ENCODE measurements at regions not wholly inside any gene's neighbourhood (a gene's known extent, or its start where the extent isn't known, plus 50 kb on each side); places are given as distances from the start of the nearest gene placed in this dataset.

DNA sequence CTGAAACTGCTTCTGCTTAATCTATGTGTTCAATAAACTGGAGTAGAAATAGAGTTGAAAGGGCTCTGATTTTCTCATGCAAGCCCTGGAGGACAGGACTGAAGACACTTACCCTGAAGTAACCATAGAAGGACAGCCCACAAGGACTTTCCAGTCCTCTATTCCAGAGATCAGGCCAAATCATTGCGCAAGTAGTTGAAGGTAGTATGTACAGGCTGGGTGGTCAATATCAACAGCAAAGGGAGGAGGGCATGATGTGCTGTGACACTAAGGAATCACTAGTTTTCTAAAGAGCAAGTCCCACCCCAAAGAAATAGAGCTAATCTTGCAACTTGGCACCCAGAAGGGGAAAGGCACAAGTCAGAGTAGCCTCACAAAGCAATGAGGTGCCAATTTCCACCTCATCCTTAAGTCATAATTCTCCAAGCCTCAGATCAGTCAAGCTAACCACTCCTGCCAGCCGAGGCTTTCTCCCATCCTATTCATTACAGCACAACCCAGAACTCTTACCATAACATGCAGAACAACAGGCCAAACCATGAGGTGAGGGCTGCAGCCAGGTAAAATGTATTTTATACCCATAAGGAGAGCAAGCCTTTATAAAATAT lies 533.5 kb downstream of the TNS1 start:
- H3K27me3 Mint-ChIP-seq (ENCODE audit: insufficient read depth, low read depth, poor library complexity), result peaks cover 4% of the 10 kb centered on the region
- ATAC-seq, result no peak
- peaks cover 23% of the 10 kb centered on the region for H3K9me2 ChIP-seq (ENCODE audit: insufficient read depth)

DNA sequence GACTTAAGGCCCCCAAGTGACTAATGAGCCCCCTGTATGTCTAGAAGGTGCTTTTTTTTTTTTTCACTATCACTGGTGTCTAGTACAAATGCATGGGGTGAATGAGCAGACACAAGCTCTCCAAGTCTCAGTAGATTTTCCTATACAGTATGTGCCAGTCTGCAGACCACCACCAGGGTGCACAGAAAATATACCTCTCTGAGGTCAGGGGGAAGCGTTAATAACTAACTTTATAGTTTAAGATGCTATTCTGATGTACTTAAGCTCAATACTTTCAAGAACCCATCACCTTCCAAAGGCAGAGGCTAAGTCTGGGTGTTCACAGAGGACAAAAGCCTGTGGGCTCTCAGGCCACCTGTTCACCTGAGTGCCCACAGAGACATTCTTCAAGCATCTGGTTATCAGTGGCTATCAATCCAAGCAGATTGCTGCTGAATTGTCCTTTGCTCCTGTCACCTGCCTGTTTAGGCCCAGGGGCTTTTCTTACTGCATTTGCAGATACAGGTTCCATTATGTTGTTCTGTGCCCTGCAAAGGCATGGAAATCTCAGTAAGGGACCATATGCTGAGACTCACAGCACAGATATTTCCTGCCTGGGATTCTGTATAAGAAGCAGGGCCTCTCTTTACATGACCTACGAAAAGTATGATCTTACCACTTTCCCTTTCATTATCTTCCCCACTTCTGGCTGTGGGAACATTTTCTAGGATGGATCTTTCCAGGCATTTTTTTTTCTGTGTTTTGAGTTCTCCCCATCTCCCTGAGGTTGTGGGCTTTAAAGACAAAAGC lies 534.6 kb downstream of the TNS1 start:
- peaks cover 22% of the 10 kb centered on the region for H3K9me2 ChIP-seq (ENCODE audit: insufficient read depth)
- Mint-ChIP-seq H3K4me1 (0 out of 3 replicates have a peak, but pooled peaks cover 2% of the 10 kb centered on the region), H3K27me3 (ENCODE audit: insufficient read depth, low read depth, poor library complexity) (peaks cover 4% of the 10 kb centered on the region)

More for the DNA sequence above, 533.5 kb downstream of the TNS1 start:
- Histone ChIP-seq H4K20me1 (replicated peaks; ENCODE audit: insufficient read depth) (no peaks in the 10 kb centered on the region), H3K4me1 (ENCODE audit: insufficient read depth) (no peaks in the 10 kb centered on the region), H3K27ac (ENCODE audit: low read depth) (no peak overlapping the region), H3K4me2 (no peak overlapping the region), H3K27me3 (ENCODE audit: insufficient read depth) (no peaks in the 10 kb centered on the region), H3K79me2 (replicated peaks; ENCODE audit: insufficient read depth) (no peaks in the 10 kb centered on the region), H2AFZ (no peak overlapping the region), H3K4me3 (no peak overlapping the region), H3F3A (replicated peaks; ENCODE audit: low read depth) (no peaks in the 10 kb centered on the region), H3K36me3 (ENCODE audit: insufficient read depth) (no peaks in the 10 kb centered on the region)
- Mint-ChIP-seq H3K4me3 (no peak overlapping the region), H3K36me3 (ENCODE audit: low read depth) (no peaks in the 10 kb centered on the region), H3K9me3 (no peaks in the 10 kb centered on the region), H3K4me1 (0 out of 3 replicates have a peak, but pooled peaks cover 2% of the 10 kb centered on the region), H3K27ac (no peak overlapping the region)
- TF ChIP-seq NANOG (IDR thresholded peaks at IDR 0.05; ENCODE audit: borderline replicate concordance), result no peak
- no peak for TF ChIP-seq POLR2AphosphoS5 (IDR thresholded peaks at IDR 0.05; ENCODE audit: low read depth)
- TF ChIP-seq CTCF (conservative IDR thresholded peaks at IDR 0.05; ENCODE audit: low read depth in 2 of 2), result no peak
- no peak for TF ChIP-seq EZH2 (IDR thresholded peaks at IDR 0.05; ENCODE audit: low read depth, unreplicated experiment)
- TF ChIP-seq JUNB (IDR thresholded peaks at IDR 0.05; ENCODE audit: unreplicated experiment), result no peak
- DNase-seq (ENCODE audit: low spot score), result no peak

More for the DNA sequence above, 534.6 kb downstream of the TNS1 start:
- no peak overlapping the region for H3K27ac ChIP-seq (ENCODE audit: low read depth)
- DNase-seq (ENCODE audit: low spot score) (no peak), ATAC-seq (no peak)
- H3K79me2 ChIP-seq (replicated peaks; ENCODE audit: insufficient read depth), result no peaks in the 10 kb centered on the region
- TF ChIP-seq EZH2 (IDR thresholded peaks at IDR 0.05; ENCODE audit: low read depth, unreplicated experiment) (no peak), ZNF331 (CRISPR knock-in tag; IDR thresholded peaks at IDR 0.05; ENCODE audit: low read depth) (no peak)
- TF ChIP-seq, protein P1, sequence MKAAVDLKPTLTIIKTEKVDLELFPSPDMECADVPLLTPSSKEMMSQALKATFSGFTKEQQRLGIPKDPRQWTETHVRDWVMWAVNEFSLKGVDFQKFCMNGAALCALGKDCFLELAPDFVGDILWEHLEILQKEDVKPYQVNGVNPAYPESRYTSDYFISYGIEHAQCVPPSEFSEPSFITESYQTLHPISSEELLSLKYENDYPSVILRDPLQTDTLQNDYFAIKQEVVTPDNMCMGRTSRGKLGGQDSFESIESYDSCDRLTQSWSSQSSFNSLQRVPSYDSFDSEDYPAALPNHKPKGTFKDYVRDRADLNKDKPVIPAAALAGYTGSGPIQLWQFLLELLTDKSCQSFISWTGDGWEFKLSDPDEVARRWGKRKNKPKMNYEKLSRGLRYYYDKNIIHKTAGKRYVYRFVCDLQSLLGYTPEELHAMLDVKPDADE (IDR thresholded peaks at IDR 0.05), result no peak
- H3K36me3 ChIP-seq (ENCODE audit: insufficient read depth), result no peaks in the 10 kb centered on the region
- no peaks in the 10 kb centered on the region for H3F3A ChIP-seq (replicated peaks; ENCODE audit: low read depth)
- no peaks in the 10 kb centered on the region for H3K27me3 ChIP-seq (ENCODE audit: insufficient read depth)
- H4K20me1 ChIP-seq (replicated peaks; ENCODE audit: insufficient read depth), result no peaks in the 10 kb centered on the region
- H3K27ac Mint-ChIP-seq, result no peak overlapping the region
- no peaks in the 10 kb centered on the region for H3K9me3 Mint-ChIP-seq
- H2AFZ ChIP-seq, result no peak overlapping the region
- H3K4me3 ChIP-seq, result no peak overlapping the region
- no peaks in the 10 kb centered on the region for H3K4me1 ChIP-seq (ENCODE audit: insufficient read depth)
- no peak overlapping the region for H3K4me3 Mint-ChIP-seq
- no peaks in the 10 kb centered on the region for H3K36me3 Mint-ChIP-seq (ENCODE audit: low read depth)
- no peak overlapping the region for H3K4me2 ChIP-seq
